Uterus (tissue), 3 donors: ENCODE measurements at regions not wholly inside any gene's neighbourhood (a gene's known extent, or its start where the extent isn't known, plus 50 kb on each side); places are given as distances from the start of the nearest gene placed in this dataset.
A peak's percentile ranks its signal among the peaks of the same experiment; 100 is the strongest.
"Not testable (repeated sequence)": the region's sequence is repeated elsewhere in the genome, so short reads cannot be mapped to it uniquely, and the experiment has no call there.

Experiments used
- DNase-seq, 2 donors: peaks; one replicate each; pipeline ENCODE4 v3.0.0-alpha.2; 2019 to 2020
- H3K27ac ChIP-seq, 2 donors: fragments of 200-600 bp; sonication (generic); 1 replicate in 1 of 2; 2 replicates in 1 of 2; pipeline ENCODE4 v1.5.1; 2016 to 2018
- H3K27me3 ChIP-seq, 2 donors: fragments of 200-600 bp; sonication (generic); one replicate each; pipeline ENCODE4 v1.5.1; 2018 to 2019; ENCODE audit warnings: control low read depth in 1 of 2
- H3K36me3 ChIP-seq, 2 donors: fragments of 200-600 bp; sonication (generic); one replicate each; pipeline ENCODE4 v1.5.1; 2019; ENCODE audit warnings: control low read depth in 1 of 2
- H3K4me1 ChIP-seq, 2 donors: fragments of 200-600 bp; sonication (generic); one replicate each; pipeline ENCODE4 v1.5.1; 2018 to 2019; ENCODE audit warnings: control low read depth in 1 of 2
- H3K4me3 ChIP-seq, 2 donors: fragments of 200-600 bp; sonication (generic); 1 replicate in 1 of 2; 2 replicates in 1 of 2; pipeline ENCODE4 v1.5.1; 2018 to 2019; ENCODE audit warnings: mild to moderate bottlenecking in 1 of 2
- H3K9me3 ChIP-seq, 2 donors: fragments of 200-600 bp; sonication (generic); one replicate each; pipeline ENCODE4 v1.5.1; 2019; ENCODE audit warnings: control low read depth in 1 of 2
- POLR2A ChIP-seq, 2 donors: fragments of 450-650 bp; IDR thresholded peaks; one replicate each; pipeline ENCODE4 v1.6.1; 2016; ENCODE audit warnings: antibody characterized with exemption in 2 of 2, mild to moderate bottlenecking in 1 of 2, moderate library complexity in 1 of 2
- intact Hi-C: fragments of 100-400 bp; cut with DNase I; formaldehyde crosslinking; loops from one replicate; pipeline ENCODE4 v1.15.1; 2023; ENCODE audit warnings: low total_unique reads
- TF ChIP-seq, protein P1 (sequence below), 4 experiments: fragments of 200-600 bp in 2 of 4; fragments of 450-650 bp in 2 of 4; sonication (generic) in 2 of 4; IDR thresholded peaks; one replicate each; pipeline ENCODE4 v1.5.1; 2016 to 2019; ENCODE audit warnings: antibody characterized with exemption in 4 of 4, mild to moderate bottlenecking in 2 of 4, moderate library complexity in 1 of 4
- donor health status: DM: yes; HTN: yes; CAD: no.

DNA sequence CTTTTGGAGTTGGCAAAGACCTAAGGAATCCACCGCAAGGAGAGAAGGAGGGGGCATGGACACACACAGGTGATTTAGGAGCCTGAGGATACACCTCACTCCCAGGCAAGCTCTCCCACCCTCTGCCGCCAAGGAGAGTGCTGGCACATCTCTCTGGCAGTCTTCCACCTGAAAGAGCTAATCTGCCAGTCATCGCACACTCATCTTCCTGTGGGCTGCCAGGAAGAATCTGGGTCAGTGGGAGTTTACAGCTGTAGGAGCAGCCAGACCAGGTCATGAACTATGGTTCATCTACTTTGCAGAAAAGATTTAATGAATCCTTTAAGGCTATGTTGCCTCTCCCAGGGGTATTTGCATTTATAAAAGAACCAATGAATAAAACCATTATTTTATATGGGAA, 170.6 kb upstream of the TSC22D2 start:
- intact Hi-C loops = no loop called here
- H3K4me3 ChIP-seq = no peak overlapping the region
- H3K27me3 ChIP-seq = no peaks in the 10 kb centered on the region
- H3K4me1 ChIP-seq = no peaks in the 10 kb centered on the region
- H3K36me3 ChIP-seq = no peaks in the 10 kb centered on the region
- H3K27ac ChIP-seq = peak overlapping the region; percentile 80 to 85
- TF ChIP-seq POLR2A (IDR thresholded peaks at IDR 0.05) = no peak
- TF ChIP-seq, protein P1, sequence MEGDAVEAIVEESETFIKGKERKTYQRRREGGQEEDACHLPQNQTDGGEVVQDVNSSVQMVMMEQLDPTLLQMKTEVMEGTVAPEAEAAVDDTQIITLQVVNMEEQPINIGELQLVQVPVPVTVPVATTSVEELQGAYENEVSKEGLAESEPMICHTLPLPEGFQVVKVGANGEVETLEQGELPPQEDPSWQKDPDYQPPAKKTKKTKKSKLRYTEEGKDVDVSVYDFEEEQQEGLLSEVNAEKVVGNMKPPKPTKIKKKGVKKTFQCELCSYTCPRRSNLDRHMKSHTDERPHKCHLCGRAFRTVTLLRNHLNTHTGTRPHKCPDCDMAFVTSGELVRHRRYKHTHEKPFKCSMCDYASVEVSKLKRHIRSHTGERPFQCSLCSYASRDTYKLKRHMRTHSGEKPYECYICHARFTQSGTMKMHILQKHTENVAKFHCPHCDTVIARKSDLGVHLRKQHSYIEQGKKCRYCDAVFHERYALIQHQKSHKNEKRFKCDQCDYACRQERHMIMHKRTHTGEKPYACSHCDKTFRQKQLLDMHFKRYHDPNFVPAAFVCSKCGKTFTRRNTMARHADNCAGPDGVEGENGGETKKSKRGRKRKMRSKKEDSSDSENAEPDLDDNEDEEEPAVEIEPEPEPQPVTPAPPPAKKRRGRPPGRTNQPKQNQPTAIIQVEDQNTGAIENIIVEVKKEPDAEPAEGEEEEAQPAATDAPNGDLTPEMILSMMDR (IDR thresholded peaks at IDR 0.05) = no peak
- H3K9me3 ChIP-seq = no peaks in the 10 kb centered on the region
- peak; percentile 61 to 71 for DNase-seq

DNA sequence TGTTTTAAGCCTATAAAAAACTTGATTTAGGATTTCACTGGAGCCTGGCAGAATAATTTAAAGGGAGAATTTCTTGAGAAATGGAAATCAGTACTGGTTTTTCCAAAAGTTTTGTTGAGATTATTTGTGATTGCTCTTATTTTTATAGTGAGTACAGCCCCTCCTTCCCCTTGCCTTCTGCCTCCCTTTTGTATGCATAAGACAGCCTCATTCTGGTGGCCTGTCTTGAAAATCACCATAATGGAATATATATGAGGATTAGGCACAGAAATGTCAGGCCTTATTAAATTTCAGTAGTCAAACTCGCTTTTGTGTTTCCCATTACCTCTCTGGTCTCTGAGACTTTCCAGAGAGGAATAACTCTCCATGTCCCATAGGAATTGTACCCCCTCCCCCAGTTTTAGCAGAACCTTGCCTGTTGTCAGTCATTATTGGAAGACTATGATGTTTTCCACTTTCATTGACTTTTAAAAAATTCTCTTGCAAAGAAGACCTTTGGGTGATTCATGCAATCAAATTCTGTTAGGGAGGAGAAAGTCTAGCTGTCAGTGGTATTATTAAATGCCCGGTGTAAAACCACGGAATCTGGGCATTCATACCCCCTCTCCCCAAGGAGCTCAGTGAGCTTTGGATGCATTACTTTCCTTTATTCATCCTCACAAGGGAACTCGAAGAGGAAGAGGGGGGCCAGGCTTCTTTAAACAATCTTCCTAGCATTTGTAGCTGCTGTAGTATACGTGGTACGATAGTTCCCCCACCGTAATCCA, 171.6 kb upstream of the TSC22D2 start:
- intact Hi-C loops = no loop called here
- no peaks in the 10 kb centered on the region for H3K36me3 ChIP-seq
- no peak for DNase-seq
- H3K27me3 ChIP-seq = no peaks in the 10 kb centered on the region
- no peaks in the 10 kb centered on the region for H3K9me3 ChIP-seq
- H3K27ac ChIP-seq = peak overlapping the region; percentile 80 to 85
- TF ChIP-seq, protein P1 (IDR thresholded peaks at IDR 0.05) = no peak
- no peak for TF ChIP-seq POLR2A (IDR thresholded peaks at IDR 0.05)
- H3K4me1 ChIP-seq = no peaks in the 10 kb centered on the region
- no peak overlapping the region for H3K4me3 ChIP-seq

DNA sequence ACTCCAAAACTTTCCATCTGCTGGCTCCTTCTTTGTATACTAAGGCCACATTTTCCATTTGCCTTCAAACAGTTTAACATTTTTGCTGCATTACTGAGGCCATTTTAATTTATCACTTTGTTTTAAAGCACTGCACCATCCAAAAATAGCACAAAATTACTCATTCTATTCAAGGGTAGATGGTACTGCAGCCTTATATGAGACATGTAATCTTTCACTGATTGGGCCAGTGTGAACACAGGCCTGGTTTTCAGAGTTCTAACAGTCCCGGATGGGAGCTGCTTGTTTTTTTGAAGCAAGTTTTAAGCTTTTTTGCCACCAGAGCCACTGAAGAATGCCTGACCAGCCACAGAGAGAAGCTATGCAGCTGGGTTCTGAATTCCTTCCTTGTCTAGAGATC, 172.3 kb upstream of the TSC22D2 start:
- Histone ChIP-seq H3K4me1 (no peaks in the 10 kb centered on the region), H3K27ac (peak overlapping the region; percentile 80 to 85), H3K27me3 (no peaks in the 10 kb centered on the region), H3K36me3 (no peaks in the 10 kb centered on the region), H3K4me3 (no peak overlapping the region), H3K9me3 (no peaks in the 10 kb centered on the region)
- intact Hi-C loops = no loop called here
- DNase-seq = peak in 1 of 2 donors; percentile 43
- TF ChIP-seq POLR2A (IDR thresholded peaks at IDR 0.05) = no peak
- TF ChIP-seq, protein P1 (IDR thresholded peaks at IDR 0.05) = no peak

DNA sequence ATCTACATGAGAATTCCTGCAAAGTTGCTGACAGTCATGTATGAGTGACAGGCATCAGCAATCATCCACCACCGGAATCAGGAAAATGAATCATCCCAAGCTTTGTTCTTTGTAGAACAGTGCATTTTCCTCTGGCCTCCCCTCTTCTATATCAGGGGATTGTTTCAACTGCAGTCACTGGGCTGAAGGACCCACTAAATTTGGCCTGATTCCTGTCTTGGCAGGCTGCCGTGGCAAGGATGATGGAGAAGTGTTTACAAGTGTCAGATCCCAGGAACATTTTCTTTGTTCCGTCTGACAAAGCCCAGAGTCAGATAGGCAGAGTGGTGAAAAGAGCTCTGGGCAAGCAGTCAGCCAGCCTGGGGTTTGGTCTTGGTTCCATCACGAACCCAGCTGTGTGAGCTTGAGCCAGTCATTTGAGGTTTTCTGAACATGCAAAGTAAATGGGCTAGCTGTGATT, 175.1 kb upstream of the TSC22D2 start:
- intact Hi-C loops = no loop called here
- H3K27ac ChIP-seq = no peak overlapping the region
- TF ChIP-seq, protein P1 (IDR thresholded peaks at IDR 0.05) = no peak
- no peak for TF ChIP-seq POLR2A (IDR thresholded peaks at IDR 0.05)

DNA sequence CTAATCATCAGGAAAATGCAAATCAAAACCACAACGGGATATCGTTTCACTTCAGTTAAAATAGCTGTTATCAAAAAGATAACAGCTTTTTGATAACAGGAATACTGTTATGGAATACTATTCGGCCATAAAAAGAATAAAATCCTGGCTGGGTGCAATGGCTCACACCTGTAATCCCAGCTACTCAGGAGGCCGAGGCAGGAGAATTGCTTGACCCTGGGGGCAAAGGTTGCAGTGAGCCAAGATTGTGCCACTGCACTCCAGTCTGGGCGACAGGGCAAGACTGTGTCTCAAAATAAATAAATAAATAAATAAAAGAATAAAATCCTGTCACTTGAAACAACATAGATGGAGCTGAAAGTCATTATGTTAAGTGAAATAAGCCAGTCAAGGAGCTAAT, 178.1 kb upstream of the TSC22D2 start:
- Histone ChIP-seq H3K27ac (no peak overlapping the region), H3K9me3 (no peaks in the 10 kb centered on the region), H3K4me3 (no peak overlapping the region), H3K27me3 (no peaks in the 10 kb centered on the region), H3K4me1 (no peaks in the 10 kb centered on the region), H3K36me3 (no peaks in the 10 kb centered on the region)
- TF ChIP-seq, protein P1 (IDR thresholded peaks at IDR 0.05) = no peak
- TF ChIP-seq POLR2A (IDR thresholded peaks at IDR 0.05) = no peak
- no peak for DNase-seq
- intact Hi-C loops = no loop called here

More for the DNA sequence above, 175.1 kb upstream of the TSC22D2 start:
- Histone ChIP-seq H3K4me1 (no peaks in the 10 kb centered on the region), H3K36me3 (no peaks in the 10 kb centered on the region), H3K4me3 (no peak overlapping the region), H3K27me3 (no peaks in the 10 kb centered on the region), H3K9me3 (no peaks in the 10 kb centered on the region)
- no peak for DNase-seq

DNA sequence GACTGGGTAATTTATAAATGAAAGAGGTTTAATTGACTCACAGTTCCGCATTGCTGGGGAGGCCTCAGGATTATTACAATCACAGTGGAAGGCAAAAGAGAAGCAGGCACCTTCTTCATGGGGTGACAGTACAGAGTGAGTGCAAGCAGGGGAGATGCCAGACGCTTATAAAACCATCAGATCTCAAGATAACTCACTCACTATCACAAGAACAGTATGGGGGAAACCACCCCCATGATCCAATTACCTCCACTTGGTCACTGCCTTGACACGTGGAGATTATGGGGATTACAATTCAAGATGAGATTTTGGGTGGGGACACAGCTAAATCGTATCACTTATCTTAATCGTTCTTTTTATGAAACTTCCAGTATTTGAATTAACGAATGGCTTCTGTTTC, 179.5 kb upstream of the TSC22D2 start:
- intact Hi-C loops, H3K36me3 ChIP-seq, H3K9me3 ChIP-seq: not testable (repeated sequence)

More for the DNA sequence above, 179.5 kb upstream of the TSC22D2 start:
- H3K27me3 ChIP-seq, H3K4me1 ChIP-seq, DNase-seq, H3K4me3 ChIP-seq, H3K27ac ChIP-seq: not testable (repeated sequence)
